Right lobe of liver (tissue), 4 donors: ENCODE measurements at regions not wholly inside any gene's neighbourhood (a gene's known extent, or its start where the extent isn't known, plus 50 kb on each side); places are given as distances from the start of the nearest gene placed in this dataset.

Source experiments
- CTCF ChIP-seq, 4 donors: fragments of 200-600 bp in 3 of 4; fragments of 450-650 bp in 1 of 4; IDR thresholded peaks; one replicate each; pipeline versions ENCODE4 v1.5.1 to v1.8.0; 2016 to 2022; ENCODE audit warnings: antibody characterized with exemption in 4 of 4, mild to moderate bottlenecking in 2 of 4
- POLR2A ChIP-seq: fragments of 450-650 bp; IDR thresholded peaks from one replicate; pipeline ENCODE4 v1.6.1; 2017; ENCODE audit warnings: antibody characterized with exemption, mild to moderate bottlenecking
- donor health status: DM: no; HTN: no; CAD: no.
- donor health status: DM: no; HTN: no; CAD: no.
- donor health status: DM: no; HTN: yes; CAD: no.

DNA sequence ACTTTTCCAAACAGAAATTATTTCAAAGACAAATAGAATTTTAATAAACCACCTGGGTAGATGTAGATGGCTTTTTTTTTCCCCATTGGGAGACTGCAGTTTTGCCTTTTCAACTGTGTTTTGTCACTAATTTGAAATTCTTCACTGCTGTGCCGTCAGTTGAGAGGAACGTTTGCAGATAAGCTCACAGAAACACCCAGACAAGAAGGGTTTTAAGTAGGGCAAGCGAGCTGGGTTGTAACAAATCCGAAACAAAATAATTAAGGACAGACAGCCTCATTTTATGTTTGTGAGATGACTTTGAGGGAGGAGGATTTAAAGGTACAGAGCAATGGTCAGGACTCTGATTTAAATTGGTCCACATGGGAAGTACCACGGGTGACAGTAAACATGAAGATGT lies 155.1 kb upstream of the NTRK2 start:
- TF ChIP-seq CTCF (IDR thresholded peaks at IDR 0.05) (no peak), POLR2A (no peak)
